ENCODE measurements at regions not wholly inside any gene's neighbourhood (a gene's known extent, or its start where the extent isn't known, plus 50 kb on each side); places are given as distances from the start of the nearest gene placed in this dataset.
"Not testable (repeated sequence)": the region's sequence is repeated elsewhere in the genome, so short reads cannot be mapped to it uniquely, and the experiment has no call there.

DNA sequence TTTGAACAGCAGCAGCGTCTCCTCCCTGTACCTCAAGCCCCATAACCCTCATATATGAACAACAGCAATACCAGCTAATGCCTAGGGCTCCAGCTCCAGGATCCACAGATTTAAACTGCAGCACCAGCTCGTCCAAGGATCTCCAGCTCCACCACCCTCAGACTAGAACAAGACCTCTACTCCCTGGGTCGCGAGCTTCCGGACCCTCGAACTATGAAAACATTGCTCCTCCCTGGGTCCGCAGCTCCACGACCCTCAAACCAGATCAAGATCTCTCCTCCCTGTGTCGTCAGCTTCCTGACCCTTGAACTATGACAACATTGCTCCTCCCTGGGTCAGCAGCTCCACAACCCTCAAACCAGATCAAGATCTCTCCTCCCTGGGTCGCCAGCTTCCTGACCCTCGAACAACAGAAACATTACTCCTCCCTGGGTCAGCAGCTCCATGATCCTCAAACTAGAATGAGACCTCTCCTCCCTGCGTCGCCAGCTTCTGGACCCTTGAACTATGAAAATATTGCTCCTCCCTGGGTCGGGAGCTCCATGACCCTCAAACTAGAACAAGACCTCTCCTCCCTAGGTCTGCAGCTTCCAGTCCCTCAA lies 339.0 kb upstream of the SULF2 start:
- no peak for DNase-seq (ENCODE audit: insufficient read length, low spot score)
- FAIRE-seq: peak; percentile 36

DNA sequence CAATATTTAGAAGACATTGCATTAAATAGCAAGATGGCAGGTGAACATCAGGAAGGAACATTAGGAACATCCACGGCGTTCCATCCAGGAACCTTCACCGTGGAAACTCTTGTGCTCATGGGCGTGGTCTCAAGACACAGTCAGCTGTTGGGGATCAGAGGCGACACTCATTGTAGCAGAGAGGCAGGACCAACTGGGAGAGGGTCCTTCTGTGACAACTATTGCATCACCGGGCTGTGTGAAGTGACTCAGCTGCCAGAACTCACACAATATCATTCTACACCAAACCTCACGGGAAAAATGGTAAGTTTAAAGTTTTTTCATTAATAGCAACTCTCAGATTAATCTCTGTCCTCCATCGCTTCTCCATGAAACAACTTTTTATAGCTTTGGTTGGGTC lies 334.8 kb upstream of the SULF2 start:
- FAIRE-seq: peak; percentile 66
- DNase-seq (ENCODE audit: insufficient read length, low spot score): no peak

GRCh38 chr20:48119389-48119788 lies 334.1 kb upstream of the SULF2 start:
- FAIRE-seq; DNase-seq (ENCODE audit: insufficient read length, low spot score): not testable (repeated sequence)

GRCh38 chr20:48115502-48115901 lies 330.2 kb upstream of the SULF2 start:
- DNase-seq (ENCODE audit: insufficient read length, low spot score): no peak
- no peak for FAIRE-seq

DNA sequence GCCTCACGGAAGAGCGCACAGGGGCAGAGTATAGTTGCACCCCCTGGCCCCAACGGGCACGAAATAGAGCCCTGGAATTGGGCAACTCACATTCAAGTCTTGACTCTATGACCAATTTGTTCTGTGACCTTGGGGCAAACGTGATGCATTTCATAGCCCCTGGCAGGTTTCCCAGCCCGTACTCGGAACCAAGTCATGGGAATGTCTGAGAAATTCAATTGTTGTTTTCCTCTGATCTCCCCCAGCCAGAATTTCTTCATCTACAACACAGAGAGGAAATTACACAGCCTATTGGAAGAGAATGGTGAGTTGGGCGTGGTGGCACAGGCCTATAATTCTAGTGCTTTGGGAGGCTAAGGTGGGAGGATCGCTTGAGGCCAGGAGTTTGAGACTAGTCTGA lies 322.3 kb upstream of the SULF2 start:
- DNase-seq (ENCODE audit: insufficient read length, low spot score) (no peak), FAIRE-seq (no peak)

- DNase-seq (ENCODE audit: insufficient read length, low spot score) (no peak), FAIRE-seq (no peak)
Measured at GRCh38 chr20:48106428-48106827, 321.1 kb upstream of the SULF2 start.

DNA sequence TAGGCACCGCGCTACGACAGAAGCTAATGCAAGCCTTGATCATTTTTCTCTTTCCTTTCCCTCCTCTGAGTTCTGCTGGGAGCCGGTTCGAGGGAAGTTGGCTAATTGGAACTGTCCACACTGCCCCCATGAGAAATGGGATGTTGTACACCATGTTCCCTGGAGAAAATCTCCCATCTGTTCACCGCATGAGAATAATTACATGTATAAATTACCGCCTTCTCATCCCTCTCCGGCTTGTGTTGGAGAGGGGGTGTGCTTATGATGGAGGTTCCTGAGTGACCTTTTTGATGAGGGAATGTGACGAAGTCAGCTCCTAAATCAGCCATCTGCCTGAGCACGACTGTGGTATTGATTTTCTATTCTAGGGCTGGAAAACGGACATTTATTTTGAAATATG lies 320.2 kb upstream of the SULF2 start:
- no peak for DNase-seq (ENCODE audit: insufficient read length, low spot score)
- FAIRE-seq: no peak

DNA sequence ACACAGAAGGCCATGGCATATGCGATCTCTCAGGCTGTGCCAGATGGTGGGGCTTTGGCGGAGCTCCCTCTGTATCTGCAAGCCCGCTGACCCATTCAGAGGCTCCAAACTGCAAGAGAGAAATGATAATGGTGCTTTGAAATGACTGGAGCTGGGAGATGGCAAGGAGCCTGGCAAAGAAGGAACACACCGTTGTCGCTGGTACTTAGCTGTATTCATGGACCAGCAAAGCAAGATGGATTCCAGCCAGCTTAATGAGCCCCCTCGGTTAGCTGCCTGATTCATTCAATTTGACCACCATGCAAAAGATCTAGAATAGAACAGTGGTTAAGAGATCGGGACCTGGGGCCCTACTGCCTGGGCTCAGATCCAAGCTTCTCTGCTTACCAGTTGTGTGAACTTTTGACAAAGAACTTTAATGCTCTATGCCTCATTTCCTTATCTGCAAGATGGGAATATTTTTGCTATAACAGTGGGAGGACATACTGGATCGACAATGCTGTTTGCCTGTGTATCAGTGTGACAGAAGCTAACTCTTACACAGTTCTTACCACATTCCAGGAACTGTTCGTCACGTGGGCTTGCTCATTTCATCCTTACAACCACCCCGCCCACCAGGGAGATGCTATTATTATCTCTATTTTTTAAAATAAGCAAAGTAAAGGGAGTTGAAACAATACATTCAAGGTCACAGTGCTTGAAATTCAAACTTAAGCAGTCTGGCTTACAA lies 317.8 kb upstream of the SULF2 start:
- DNase-seq (ENCODE audit: insufficient read length, low spot score) (no peak), FAIRE-seq (no peak)

DNA sequence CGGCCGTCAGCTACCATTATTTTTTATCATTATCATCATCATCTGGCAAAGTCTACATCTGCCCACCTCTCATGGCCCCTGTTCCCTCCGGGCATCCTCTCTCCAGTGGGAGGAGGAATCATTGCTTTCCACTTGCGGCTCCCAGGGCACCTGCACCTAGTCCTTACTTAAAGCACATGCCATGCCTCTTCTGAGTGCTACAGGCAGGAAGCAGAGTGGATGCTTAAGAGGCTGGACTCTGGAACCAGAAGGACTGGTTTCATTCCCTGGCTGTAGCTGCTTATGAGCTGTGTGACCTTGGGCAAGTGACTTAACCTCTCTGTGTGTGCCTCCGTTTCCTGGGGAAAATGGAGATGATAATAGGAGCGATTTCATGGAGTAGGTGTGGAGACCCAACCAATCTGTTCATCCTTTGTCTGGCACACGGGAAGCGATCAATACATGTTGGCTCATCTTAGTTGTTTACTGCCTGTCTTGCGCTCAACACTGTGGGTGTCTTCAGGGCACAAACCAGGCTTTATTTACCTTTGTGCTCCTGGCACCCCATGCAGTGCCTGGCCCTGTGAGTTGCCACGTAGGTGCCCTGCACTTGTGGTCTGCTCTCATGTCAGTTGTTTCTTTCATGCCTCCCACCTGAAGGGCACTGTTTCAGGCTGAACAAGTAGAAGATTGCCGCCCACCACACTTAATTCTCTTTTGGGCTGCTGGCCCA lies 317.0 kb upstream of the SULF2 start:
- DNase-seq (ENCODE audit: insufficient read length, low spot score) (no peak), FAIRE-seq (peak; percentile 80)

GRCh38 chr20:48100483-48100882 lies 315.2 kb upstream of the SULF2 start:
- peak; percentile 23 for FAIRE-seq

GRCh38 chr20:48098866-48099265 lies 313.6 kb upstream of the SULF2 start:
- no peak for FAIRE-seq
- DNase-seq (ENCODE audit: insufficient read length, low spot score): no peak

More at GRCh38 chr20:48100483-48100882, 315.2 kb upstream of the SULF2 start:
- no peak for DNase-seq (ENCODE audit: insufficient read length, low spot score)

DNA sequence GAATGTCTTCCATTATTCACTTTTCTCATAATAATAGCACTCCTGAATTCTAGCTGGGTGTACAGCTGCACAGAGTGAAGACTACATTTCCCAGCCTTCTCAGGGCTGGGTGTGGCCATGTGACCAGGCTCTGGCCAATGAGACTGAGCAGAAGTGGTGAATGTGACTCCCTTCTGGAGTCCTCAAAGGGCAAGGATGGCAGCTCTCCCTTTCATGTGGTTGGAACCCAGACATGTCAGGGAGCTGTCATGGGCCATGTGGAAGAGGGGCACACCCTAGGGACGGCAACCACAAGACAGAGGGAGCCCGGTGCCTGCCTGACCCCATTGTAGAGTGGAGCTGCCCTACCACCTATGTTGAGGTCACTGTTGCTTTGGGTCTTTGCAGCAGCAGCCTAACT lies 312.8 kb upstream of the SULF2 start:
- DNase-seq (ENCODE audit: insufficient read length, low spot score) (no peak), FAIRE-seq (no peak)

DNA sequence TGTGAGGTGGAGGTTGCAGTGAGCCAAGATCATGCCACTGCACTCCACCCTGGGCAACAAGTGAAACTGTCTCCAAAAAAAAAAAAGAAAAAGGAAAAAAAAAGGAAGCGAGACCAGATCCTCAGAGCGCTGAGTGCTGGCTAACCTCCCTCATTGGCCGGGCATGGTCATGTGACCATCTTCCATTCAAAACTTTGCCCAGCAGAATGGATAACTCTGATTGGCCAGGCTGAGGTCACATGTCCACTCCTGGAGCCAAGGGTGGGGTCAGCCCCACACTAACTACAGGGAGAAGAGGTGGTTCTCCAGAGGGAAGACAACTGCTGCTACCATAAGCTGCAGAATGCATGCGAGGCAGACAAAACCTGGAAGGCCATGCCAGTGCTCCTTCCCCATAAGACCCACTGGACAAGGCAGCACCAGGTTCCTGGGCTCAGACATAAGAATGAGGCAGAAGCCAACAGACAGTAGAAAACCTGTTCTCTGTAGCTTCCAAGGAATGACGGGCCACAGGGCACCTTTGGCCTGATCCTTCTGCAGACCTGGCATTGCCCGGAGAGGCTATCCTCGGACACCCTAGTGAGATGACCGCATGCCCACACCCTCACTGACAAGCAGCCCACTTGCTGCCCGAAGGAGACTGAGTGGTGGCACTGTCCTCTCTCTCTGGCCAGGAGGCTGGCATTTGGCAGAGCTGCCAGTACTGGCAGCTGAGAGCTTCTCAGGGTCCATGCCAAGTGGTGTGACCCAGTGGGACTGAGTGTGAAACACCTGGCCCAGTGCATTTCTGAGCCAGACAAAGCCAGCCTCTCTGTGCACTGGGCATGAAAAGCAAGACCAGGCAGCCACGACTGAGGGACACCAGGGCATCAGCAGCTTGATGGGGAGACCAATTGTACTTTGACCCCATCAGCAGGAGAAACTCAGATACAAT lies 311.9 kb upstream of the SULF2 start:
- FAIRE-seq: peak; percentile 42
- DNase-seq (ENCODE audit: insufficient read length, low spot score): no peak

DNA sequence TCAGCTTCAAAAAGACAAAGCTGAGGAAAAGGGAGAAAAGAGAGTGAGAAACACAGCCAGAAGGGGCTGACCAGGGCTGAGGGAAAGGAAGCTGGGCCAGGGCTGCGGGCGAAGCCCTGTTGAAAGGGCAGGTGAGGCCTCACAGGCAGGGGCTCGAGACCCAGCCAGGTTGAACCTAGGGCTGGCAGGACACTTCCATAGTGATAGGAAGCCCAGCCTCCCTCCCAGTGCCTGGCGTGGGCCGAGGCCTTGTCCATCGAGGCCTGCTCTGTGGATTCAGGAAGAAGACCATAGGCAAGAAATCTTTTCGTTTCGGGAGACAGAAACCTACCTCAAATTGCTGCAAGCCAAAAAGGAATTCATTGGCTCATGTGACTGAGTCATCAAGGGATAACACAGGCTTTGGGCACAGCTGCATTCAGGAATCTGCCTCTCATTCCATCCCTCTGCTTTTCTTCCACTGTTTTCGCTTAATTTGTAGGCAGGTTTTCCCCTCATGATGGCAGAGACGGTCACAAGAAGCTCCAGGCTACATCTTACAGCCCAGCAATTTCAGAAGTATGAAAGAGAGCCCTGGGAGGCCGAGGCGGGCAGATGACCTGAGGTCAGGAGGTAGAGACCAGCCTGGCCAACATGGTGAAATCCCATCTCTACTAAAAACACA lies 311.1 kb upstream of the SULF2 start:
- FAIRE-seq (no peak), DNase-seq (ENCODE audit: insufficient read length, low spot score) (no peak)

- FAIRE-seq (peak; percentile 67), DNase-seq (ENCODE audit: insufficient read length, low spot score) (no peak)
Measured at GRCh38 chr20:48094944-48095343, 309.7 kb upstream of the SULF2 start.

DNA sequence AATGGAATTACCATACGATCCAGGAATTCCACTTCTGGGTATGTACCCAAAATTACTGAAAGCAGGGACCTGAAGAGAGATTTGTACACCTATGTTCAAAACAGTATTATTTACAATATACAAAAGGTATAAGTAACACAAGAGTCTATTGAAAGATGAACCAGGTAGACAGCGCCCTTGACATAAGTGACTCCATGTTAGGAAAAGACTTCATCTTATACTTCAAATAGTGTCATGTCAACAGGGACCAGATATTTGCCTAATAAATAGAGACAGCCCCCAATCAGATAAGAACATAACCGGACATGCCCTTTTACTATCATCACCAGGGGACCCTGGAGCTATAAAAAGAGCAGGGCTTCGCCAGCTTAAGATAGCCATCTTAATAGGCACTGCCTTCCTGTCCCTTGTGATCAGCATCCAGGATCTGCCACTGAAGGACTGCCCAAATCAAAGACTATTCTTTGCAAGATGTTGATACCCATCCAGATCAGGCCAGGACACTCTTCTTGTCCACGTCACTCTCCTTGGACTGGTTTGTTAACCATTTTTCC lies 309.0 kb upstream of the SULF2 start:
- FAIRE-seq (no peak), DNase-seq (ENCODE audit: insufficient read length, low spot score) (no peak)

DNA sequence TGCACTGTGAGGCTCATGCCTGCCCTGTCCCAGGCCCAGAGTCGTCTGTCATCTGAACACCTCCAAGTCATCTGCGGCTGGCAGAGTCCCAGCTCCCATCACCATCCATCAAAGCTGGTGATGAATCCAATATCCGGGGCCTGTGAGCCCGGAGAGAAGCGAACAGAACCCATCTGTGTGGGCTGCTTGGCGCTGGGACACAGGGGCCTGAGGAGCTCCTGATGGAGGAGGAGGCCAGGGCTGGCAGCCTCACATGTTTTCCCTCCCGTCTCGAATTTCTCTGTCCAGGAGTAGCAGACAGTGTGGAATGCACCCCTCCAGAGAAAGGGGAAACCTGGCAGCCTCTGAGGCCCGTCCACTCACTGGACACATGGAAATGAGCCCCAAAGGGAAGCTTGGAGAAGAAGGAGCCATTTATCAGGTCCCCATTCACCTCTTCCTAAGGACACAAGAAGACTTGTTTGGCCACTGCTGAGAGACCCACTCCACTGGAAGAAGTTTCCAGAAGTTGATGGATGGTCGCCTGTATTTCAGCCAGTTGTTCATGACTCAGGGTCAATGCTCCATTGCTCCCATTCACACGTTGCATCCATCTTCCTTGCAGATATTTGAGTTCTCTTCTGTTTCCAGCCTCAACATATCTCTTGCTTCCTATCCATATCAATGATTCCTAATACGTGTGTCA lies 307.5 kb upstream of the SULF2 start:
- DNase-seq (ENCODE audit: insufficient read length, low spot score): no peak
- no peak for FAIRE-seq

DNA sequence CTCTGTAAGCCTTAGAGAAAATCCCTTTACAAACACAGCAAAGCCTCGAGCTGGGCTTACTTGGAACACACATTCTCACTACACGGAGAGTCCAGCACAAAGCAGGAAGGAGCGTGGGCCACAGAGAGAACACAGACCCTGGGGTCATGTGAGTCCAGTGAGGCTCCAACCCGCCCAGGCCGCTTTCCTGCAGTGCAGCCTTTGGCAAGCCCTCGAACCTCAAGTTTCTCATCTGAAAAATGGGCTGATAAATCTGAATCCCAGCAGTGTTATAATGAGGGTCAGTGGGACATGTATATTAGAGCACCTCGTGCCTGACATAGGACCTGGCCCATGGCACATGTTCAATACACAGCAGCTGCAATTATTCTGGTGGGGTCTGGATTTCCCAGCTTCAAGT lies 305.5 kb upstream of the SULF2 start:
- no peak for FAIRE-seq

DNA sequence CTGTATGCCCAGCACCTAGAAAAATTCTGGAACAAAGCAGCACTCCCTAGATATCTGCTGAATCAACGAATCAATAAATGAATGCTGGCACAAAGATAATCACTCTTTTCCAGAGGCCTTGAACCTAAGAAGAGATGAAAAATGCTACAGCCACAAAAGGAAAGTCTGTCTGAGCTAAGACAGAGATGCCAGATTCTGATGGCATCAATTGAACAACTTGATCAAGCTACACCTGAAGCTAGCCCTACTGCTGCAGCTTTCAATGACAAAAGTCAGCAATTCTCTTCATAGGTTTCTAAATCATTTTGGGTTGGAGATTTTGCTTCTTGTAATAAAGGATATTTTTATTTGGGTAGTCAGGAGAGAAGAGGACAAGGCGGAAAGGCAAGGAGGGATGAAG lies 305.0 kb upstream of the SULF2 start:
- no peak for DNase-seq (ENCODE audit: insufficient read length, low spot score)
- FAIRE-seq: no peak

More for the DNA sequence above, 305.5 kb upstream of the SULF2 start:
- DNase-seq (ENCODE audit: insufficient read length, low spot score): no peak
